Dedifferentiated amniotic fluid mesenchymal stem cell (primary cell): ENCODE measurements at regions not wholly inside any gene's neighbourhood (a gene's known extent, or its start where the extent isn't known, plus 50 kb on each side); places are given as distances from the start of the nearest gene placed in this dataset.

Experiments
- DNase-seq: peaks from one replicate; pipeline ENCODE4 v3.0.0-alpha.2; 2016; ENCODE audit errors: extremely low spot score

DNA sequence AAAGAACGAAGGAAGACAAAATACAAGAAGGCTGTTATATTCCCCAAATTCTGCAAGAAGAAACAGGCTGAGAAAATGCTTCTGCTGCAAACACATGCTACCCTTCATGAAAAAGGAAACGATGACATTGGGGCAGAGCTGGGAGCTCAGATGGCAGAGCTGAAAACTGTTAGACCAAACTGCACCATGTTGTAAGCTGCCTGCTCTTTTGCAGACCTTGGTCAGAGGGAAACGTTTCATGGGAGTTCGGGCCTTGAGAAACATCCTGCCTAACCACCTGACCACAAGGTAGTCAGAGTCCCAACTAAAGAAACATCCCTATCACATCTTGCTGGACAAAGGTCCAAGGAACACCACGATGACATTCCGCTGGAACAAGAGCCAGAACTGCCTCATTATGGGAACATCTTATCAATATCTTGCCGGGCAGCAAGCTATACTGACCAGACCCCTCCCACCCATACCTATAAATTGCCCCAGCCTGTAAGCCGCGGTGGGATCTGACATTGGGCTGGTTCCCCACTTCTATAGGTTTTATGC, 110.7 kb upstream of the CTSC start:
- no peak for DNase-seq

DNA sequence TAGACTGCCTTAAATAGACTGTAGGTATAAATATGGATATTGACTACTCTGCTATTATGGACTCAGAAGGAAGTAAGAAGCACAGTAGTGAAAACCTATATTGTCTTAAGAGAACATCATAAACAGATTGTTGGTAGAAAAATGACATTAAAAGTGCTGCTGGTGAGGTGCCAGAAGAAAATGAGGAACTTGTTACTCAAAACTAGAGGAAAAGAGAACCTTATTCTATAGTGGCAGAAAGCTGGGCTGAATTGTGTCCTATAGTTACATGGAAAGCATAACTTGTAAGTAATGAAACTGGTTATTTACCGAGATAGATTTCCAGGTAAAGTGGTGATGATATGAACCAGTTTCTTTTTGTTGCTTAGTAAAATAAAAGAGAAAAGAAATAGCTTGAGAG, 109.7 kb upstream of the CTSC start:
- DNase-seq: no peak

DNA sequence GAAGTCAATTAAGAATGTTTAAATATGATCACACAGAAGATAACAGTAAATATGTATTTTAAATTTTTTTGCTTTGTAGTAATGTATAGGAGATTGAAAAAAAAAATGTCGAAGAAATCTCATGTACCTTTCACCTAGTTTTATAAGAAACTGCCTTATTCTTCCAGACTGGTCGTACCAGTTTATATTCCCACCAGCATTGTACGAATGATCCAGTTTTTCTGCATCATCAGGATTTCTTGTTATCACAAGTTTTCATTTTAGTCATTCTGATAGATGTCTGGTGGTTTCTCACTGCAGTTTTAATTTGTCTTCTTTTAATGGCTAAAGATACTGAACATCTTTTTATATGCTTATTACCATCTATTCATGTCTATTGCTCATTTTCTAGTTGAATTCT, 101.8 kb upstream of the CTSC start:
- DNase-seq: no peak

DNA sequence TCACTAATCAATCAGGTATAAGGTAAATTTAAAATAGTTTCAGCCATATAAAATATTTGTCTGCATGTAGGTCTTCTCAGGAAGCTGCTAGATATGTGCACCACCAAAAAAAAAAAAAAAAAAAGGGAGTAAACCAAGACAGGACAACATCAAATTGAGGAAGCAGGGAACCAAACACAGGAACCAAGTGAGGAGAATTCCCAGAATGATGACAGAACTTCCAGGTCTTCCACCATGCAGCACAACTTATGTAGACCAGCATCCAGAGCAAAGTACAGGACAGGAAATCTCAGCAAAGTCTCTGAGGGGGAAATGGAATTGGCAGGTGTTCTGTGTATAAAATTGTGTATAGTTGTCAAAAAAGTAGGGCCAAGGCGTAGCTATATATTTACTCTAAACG, 101.2 kb upstream of the CTSC start:
- DNase-seq: no peak

DNA sequence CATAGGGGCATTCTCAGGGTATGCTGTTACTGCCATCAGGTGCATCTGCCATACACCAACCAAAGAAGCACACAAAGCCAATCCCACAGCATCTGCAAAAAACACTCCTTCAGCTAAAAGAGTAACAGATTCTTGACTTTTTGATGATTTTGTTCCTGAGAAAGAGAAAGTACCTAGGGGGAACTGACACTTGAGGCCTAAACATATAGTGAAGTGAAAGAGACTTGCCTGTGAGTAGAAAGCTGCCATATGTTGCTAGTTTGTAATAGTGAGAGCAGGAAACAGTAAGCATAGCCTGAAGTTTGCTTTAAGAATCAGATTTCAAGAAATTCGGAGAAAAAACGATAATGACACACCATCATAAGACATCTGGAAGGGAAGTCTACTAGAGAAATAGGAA, 97.9 kb upstream of the CTSC start:
- no peak for DNase-seq

DNA sequence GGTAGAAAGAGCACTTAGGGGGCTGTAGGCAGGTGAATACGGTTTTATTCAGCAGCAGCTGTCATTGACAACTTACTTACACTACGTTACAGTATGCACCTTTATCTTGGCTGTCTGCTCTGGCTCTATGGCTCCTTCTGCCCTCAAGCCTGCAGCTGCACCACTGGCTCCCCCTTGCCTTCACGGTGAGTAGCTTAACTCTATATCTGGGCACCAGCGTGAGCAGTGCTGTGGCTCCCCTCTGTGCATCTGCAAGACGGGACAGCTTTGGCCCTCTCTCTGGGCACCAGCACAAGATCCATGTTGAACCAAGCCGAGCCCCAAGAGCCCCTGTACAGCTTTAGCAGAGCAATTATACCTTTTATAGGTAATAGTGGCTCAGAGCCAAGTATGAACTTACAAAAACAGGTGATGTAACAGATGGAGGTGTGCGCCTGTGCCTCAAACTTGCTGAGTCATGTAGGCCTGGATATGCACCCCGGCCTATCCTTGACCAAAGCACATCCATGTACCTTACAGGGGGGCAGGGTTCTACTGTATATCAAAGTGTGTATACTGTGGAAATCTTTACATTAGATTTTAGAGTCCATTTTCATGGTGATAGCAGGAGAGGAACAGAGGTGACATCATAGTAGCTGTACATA, 96.9 kb upstream of the CTSC start:
- DNase-seq: no peak

DNA sequence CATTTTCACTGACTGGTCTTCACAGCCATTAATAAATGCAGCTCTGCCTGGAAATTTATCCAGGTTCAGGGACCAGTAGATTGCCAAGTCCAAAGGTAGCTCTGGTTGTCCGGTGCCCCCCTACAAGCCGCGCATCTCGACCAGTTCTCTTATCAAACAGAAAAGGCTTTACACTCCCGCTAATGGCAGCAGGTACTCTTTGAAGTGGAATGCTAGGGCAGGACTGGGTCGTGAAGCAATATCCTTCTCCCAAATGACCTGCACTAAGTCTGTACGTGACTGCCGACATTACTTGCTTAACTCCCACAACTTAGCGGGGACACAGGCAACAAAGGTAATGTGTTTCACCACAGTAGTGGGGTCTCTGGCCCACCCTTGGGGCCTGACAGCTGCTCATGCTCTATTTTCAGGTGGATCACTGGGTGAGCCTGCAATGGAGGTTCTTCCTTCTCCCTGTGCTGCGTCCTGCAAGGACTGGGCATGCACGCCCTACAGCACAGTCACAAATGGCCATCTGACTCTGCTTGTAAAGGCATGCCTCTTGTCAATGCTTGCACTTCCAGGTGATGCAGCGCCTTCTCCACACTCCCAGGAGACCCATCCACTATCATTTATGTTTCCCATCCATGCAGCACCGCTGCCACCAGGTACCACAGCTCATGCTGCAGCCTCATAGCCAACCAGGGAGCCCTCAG, 96.1 kb upstream of the CTSC start:
- no peak for DNase-seq

DNA sequence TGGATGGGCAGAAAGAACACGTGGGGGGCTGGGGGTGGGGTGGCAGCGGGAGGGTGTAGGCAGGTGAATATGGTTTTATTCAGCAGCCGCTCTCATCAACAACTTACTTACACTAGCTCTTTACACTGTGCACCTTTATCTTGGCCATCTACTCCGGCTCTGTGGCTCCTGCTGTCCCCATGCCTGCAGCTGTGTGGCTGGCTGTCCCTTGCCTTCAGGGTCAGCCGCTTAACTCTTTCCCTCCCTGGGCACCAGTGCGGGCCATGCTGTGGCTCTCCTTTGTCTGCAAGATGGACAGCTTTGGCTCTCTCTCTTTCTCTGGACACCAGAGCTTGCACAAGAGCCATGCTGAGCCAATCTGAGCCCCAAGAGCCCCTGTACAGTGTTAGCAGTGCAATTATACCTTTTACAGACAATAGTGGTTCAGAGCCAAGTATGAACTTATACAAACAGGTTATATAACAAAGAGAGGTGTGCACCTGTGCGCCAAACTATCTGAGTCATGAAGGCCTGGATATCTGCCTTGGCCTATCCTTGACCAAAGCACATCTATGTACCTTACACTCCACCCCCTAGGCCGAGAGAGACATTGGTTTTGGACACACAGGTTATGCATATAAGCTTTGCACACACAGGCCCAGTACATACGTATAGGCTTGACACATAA, 94.3 kb upstream of the CTSC start:
- DNase-seq: no peak

DNA sequence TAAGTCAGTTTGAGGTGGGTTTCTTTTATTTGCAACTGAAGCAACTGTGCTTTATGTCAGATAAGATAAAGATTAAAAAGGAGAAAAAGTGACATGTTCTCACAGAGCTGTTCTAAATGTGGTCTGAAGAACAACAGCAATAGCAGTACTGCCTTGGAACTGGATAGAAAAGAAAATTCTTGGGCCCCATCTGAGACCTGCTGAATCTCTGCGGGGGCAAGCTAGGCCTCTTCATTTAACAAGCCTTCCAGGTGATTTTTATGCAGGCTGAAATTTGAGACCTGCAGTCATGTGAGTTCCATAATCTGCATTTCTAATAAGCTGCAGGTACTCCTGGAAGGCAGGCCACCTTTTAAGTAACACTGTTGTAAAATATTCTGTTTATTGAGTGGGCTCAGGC, 91.4 kb upstream of the CTSC start:
- DNase-seq: no peak

DNA sequence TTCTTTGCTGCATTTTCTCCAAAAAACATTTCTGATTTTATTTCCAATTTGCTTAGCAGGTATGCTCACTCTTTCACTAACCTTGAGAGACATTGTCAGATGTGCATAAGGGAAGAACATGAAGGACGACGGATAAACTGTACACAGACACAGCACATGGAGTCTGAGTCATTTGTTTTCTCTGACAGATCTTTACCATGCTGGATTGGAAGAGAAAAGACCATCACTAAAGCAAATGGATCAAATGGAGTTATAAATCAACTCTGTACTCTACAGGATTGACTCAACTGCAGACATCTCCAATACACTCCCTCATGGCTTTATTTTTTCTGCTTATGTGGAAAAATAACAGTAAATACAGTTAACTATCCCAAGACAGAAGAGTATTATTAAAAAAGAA, 90.2 kb upstream of the CTSC start:
- no peak for DNase-seq

DNA sequence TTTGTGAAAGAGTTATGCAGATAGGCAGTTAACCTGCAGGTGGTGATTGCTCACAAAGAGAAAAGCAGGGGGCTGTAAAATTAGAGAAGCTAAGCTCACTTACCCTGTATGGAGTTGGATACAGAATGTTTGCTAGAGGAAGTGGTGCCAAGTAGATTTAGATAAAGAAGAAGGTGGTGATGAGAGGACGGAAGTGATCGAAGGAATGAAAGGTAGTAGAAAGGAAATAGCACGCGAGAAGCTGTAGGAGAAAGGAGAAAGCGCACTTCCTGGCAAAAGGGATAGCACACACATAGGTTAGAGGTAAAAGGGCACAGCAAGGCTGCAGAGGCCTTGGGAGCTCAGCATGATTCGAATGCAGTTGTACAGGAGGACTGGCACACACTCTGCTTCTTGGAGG, 87.3 kb upstream of the CTSC start:
- DNase-seq: no peak

DNA sequence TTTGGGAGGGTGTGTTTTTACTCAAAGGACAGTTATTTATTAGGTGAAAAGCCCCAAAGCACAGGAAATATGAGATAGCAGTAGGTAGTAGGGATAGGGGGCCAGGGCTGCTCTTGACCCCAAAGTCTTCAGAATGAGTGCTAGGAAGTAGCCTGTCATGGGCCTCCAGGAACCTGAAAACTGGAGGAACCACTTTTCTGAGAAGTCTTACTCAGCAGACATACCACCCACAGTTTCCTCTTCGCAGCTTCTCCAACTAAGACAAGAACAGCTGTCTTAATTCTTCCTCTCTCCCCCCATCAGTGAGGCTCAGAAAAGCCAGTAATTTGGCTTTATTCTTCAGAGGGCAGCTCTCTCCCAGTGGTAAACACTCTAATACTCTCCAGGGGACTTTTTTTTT, 84.0 kb upstream of the CTSC start:
- no peak for DNase-seq

DNA sequence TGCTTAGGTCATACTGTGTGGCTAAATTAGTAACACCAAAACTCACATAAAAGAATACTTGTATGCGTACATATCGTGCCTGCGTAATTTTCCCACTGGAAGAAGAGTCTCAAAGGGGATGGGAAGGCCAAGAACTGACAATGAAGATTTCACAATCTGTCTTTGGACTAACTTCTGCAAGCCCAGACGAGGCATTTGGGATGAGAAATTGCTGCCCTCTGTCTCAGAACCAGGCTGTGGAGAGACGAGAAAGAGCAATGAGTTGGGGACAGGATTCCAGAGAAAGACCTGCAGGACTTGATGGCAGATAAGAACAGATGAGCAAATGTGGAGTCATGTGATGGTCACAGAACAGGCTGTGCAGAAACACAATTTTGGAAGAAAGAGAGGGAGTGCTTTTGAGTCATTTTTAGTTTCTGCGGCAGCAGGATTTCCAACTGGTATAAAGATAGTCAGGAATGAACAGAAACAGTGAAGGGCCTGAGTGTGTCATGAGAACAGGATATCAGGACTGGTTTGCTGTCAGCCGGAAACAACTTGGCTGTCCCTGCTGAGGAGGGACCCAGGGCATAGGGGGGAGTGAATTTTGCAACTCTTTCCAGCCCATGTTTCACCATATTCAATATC, 82.7 kb upstream of the CTSC start:
- no peak for DNase-seq

DNA sequence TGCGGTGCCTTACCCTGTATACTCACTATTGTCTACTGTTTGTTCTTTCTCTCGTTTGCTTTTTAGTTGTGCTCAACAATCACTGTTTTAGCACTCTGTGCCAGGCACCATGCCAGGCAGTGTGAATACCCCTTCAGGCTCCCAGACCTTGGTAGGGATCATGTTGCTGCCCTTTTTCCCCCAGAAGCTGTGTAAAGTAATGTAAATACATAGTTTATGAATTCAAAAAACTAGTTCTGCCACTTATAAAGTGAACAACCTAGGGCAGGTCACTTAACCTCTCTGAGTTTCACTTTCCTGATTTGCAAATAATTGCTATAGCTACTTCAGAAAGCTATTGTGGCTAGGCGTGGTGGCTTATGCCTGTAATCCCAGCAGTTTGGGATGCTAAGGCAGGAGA, 81.0 kb upstream of the CTSC start:
- DNase-seq: no peak

DNA sequence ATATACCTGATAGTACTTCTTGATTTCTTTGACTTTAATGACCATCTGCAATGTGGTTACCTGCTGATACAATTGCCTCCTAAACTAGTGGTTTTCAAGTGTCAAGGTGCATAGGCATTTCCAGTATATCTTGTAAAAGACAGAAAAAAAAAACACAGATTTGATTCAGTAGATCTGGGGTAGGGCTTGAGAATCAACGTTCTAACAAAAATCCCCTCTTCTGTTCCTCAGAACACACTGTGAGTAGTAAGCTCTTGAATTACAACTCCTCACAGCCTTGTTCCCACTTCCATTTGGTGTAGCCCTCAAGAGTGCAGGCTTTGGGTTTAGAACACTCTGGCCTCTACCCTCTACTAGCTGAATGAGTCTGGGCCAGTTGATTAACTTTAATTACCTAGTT, 78.0 kb upstream of the CTSC start:
- no peak for DNase-seq

DNA sequence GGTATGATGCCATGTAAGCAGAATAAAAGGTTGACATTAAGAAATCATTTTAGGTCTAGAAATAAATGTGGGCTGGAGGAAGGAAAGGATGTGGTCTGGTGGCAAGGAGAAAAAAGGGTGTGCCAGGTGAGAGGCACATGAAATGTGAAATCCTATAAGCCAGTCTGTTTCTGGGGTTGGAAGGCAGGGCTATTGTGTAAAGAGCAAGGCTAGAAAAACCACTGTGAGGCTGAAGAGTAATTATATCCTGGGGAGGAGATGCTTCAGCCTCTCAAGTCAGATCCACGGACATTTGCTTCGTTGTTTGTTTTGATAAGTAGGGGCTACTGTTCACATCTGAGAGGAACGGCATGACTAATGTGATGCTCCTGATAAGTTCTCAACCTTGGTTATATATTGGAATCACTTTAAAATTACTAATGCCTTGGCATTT, 77.5 kb upstream of the CTSC start:
- DNase-seq: no peak

DNA sequence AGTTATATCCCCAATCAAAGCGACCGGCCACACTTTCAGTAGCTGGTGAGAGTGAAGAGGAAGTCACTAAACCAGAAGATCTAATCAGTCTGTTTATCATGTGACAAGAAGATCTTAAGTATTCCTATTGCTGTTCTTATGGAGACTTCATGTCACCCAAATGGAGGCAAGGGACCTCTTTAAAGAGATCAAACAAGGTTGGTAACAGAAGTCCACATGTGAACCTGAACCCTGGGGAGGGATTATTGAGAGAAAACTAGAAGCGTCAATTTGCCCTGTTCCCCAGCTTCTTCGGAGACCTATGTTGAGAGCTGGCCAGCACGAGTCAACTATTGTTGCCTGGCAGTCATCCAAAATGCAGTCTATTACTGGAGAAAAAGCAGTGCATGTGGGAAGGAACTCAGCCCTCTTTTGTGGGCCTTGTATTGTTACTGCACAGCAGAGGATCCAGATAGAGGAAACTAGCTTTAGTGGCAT, 76.9 kb upstream of the CTSC start:
- DNase-seq: no peak

DNA sequence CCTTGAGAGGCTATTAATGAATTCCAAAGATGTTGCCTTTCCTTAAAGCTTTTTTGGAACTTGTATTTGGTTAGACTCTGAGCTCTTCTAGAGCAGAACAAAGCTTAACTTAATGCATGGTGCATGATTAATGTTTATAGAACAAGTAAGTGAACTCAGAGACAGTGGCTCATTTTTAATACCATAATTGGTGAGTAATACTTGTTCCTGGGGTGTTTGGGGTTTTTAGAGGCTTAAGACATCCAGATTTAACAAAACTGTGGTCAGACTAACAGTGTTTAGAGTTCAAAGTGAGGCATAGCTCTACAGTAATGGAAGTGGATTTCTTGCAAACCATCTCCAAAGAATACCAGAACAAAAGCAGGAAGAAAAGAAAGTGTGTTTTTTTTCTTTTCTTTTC, 73.7 kb upstream of the CTSC start:
- no peak for DNase-seq

DNA sequence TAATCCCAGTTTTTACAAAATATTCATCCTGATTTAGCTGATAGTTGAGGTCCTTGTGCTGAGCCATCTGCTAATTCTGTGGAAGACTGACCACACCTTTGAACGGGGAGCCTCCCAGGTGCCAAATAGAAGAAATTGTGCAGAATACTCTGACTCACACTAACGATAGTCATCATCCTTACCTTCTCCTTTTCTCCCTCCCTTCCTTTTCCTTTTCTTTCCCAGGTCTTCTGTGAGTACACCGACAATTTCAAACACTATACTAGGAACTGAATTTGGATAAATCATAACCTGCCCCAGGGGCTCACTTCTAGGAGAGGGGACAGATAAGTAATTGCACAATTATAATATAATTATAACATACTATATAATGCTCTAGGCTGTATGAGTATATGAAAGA, 73.1 kb upstream of the CTSC start:
- DNase-seq: no peak

DNA sequence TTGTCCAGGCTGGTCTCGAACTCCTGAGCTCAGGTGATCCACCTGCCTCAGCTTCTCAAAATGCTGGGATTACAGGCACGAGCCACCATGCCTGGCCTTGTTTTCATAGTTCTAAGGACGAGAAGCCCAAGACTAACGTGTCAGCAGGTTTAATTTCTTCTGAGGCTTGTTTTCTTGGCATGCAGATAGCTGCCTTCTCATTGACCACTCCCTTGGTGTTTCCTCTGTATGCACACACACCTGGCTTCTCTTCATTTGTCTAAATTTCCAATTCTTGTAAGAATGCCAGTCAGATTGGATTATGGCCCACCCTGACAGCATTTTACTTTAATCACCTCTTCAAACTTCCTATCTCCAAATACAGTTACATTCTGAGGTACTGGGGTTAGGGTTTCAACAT, 72.5 kb upstream of the CTSC start:
- DNase-seq: no peak

DNA sequence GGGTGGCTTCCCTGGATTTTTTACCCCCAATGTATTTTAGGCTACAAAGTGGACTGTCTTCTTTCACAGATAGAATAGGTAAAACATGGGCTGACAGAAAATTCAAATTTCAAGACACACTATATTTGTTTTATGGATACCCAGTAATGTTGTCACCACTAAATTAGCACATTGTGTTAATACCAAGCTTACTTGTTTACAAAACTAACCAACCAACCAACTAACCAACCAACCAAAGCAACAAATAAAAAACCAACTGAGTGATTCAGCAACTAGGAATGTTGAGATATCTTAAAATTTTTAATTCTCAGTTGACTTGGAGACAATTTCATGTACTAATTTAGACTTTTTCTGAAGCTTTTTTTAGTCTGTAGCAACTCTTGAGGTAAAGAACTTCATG, 69.3 kb upstream of the CTSC start:
- DNase-seq: no peak

DNA sequence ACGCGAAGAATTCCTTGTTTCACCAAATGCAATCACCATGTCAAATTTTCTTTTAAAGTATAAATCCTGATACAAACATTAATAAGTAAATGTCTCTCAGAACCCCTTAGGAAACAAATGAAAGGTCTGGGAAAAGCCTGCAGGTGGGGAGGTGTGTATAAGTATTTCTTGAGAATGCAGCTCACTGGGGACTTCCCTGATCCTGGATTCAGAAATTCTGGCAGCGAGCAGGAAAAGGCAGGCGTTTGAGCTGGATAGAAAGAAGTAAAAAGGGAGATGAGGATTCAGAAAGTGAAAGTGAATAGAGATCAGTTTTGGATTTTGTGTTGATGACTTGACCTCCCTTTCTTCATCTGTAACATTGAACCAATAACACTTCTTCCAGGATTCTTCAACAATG, 68.3 kb upstream of the CTSC start:
- DNase-seq: no peak
